ENCODE measurements at regions not wholly inside any gene's neighbourhood (a gene's known extent, or its start where the extent isn't known, plus 50 kb on each side); places are given as distances from the start of the nearest gene placed in this dataset.
A peak's percentile ranks its signal among the peaks of the same experiment; 100 is the strongest.

DNA sequence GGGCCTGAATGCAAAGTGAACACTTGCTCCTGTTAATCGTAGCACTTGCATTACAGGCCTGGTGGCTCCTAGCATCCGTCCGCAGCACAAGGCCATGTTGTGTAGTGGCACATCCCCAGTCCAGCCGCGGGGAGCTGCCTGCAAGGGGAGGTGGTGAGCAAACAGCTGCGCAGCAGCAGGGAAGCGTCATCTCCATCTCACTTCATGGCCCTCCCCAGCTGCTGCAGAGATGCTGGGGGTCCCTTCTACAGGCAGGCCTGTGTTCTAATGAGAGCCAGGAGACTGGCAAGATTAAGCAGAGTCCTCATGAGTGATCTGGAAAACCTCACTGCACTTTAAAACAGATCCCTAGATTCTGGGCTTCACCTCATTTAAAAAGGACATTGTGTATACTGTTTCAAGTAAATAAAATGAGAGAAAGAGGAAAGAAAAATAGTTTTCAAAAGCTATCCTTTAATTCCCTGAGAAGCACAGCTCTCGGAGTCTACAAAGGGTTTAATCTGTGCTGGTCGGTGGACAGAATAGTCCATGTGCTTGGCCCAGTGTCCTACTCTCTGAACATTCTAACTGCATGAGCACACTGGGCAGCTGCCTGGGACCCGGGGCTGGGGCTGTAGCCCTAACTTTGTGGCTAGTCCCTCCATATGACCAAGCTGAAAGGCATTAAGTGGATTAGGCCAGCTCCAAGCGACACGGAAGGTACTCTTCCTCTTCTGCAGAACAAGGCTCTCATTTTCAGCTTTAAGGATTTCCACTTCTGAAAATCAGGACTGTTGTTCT is 125.8 kb downstream of the LY86 start:
- Histone ChIP-seq H3K36me3 (ENCODE audit: control insufficient read depth in 4 of 4, insufficient read depth in 3 of 4, low read depth in 1 of 4, low read length in 3 of 4) (no peaks in the 10 kb centered on the region), H3K4me3 (ENCODE audit: low read depth in 1 of 3, low read length in 3 of 3) (no peak overlapping the region), H3K9ac (ENCODE audit: low read depth in 1 of 2, low read length in 2 of 2) (no peak overlapping the region), H3K4me1 (ENCODE audit: control insufficient read depth in 4 of 4, insufficient read depth in 4 of 4, low read length in 3 of 4) (peaks cover 3 to 14% (median 10%) of the 10 kb centered on the region in 4 donors), H3K27ac (ENCODE audit: low read depth in 1 of 2, low read length in 2 of 2) (no peak overlapping the region), H3K9me3 (ENCODE audit: control insufficient read depth in 4 of 4, low read length in 3 of 4) (no peaks in the 10 kb centered on the region), H3K27me3 (ENCODE audit: control insufficient read depth in 4 of 4, insufficient read depth in 4 of 4, low read length in 3 of 4) (no peaks in the 10 kb centered on the region)
- 86% methylated on average over 12 of the region's 12 CpGs for WGBS
- no peak for TF ChIP-seq SP1 (IDR thresholded peaks at IDR 0.05)
- TF ChIP-seq, protein P1, sequence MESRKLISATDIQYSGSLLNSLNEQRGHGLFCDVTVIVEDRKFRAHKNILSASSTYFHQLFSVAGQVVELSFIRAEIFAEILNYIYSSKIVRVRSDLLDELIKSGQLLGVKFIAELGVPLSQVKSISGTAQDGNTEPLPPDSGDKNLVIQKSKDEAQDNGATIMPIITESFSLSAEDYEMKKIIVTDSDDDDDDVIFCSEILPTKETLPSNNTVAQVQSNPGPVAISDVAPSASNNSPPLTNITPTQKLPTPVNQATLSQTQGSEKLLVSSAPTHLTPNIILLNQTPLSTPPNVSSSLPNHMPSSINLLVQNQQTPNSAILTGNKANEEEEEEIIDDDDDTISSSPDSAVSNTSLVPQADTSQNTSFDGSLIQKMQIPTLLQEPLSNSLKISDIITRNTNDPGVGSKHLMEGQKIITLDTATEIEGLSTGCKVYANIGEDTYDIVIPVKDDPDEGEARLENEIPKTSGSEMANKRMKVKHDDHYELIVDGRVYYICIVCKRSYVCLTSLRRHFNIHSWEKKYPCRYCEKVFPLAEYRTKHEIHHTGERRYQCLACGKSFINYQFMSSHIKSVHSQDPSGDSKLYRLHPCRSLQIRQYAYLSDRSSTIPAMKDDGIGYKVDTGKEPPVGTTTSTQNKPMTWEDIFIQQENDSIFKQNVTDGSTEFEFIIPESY (IDR thresholded peaks at IDR 0.05), result no peak
- DNase-seq (ENCODE audit: low spot score), result no peak

DNA sequence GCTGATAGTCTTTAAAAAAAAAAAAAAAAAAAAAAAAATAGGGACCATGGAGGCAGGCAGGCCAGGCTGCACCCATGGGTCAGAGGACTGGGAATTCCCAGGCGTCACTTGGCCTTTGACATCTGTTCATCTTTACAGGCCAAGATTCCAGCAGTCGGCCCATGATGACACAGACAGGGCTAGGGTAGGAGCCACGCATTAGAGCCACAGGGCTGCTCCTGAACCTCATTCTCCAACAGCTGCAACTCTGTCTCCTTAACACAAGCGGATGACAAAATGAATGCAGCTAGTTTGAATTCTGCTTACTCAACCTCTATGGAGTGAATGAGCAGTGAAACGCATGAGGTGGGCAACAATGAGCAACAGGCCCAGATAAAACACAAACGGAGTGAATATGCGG is 126.4 kb downstream of the LY86 start:
- Histone ChIP-seq H3K4me1 (ENCODE audit: control insufficient read depth in 4 of 4, insufficient read depth in 4 of 4, low read length in 3 of 4) (peaks cover 3 to 14% (median 10%) of the 10 kb centered on the region in 4 donors), H3K9ac (ENCODE audit: low read depth in 1 of 2, low read length in 2 of 2) (no peak overlapping the region), H3K27ac (ENCODE audit: low read depth in 1 of 2, low read length in 2 of 2) (no peak overlapping the region), H3K4me3 (ENCODE audit: low read depth in 1 of 3, low read length in 3 of 3) (no peak overlapping the region), H3K36me3 (ENCODE audit: control insufficient read depth in 4 of 4, insufficient read depth in 3 of 4, low read depth in 1 of 4, low read length in 3 of 4) (no peaks in the 10 kb centered on the region), H3K27me3 (ENCODE audit: control insufficient read depth in 4 of 4, insufficient read depth in 4 of 4, low read length in 3 of 4) (no peaks in the 10 kb centered on the region), H3K9me3 (ENCODE audit: control insufficient read depth in 4 of 4, low read length in 3 of 4) (no peaks in the 10 kb centered on the region)
- DNase-seq (ENCODE audit: low spot score), result no peak
- 81% methylated on average over 7 of the region's 7 CpGs for WGBS
- TF ChIP-seq FOXA1 (IDR thresholded peaks at IDR 0.05) (no peak), NR2F2 (IDR thresholded peaks at IDR 0.05) (peak; percentile 53)

DNA sequence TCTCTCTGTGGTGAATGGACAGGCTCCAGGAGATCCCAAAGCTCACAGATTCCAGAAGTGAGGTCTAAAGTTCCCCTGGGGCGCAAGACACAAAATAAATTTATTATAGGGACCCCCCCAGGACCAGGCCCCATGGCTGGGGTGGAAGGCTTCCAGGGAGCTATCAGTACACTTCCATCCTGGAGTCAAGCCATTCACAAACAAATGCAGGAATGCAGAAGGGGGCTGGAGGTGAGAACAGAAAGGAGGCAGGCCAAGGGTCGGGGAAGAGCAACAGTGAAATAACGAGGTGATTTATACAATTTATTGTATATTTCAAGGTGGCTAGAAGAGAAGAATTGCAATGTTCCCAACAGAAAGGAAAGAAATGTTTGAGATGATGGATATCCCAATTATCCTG is 126.9 kb downstream of the LY86 start:
- TF ChIP-seq RXRA (IDR thresholded peaks at IDR 0.05) (no peak), JUND (IDR thresholded peaks at IDR 0.05) (no peak), NR2F2 (IDR thresholded peaks at IDR 0.05) (no peak), GABPA (IDR thresholded peaks at IDR 0.05 in 1 of 2, conservative IDR thresholded peaks at IDR 0.05 in 1 of 2) (no peak), YY1 (IDR thresholded peaks at IDR 0.05) (no peak), FOXA1 (IDR thresholded peaks at IDR 0.05) (no peak), EGR1 (IDR thresholded peaks at IDR 0.05; ENCODE audit: low read depth in 2 of 2) (no peak), HNF4G (IDR thresholded peaks at IDR 0.05) (no peak), HNF4A (conservative IDR thresholded peaks at IDR 0.05) (no peak), RAD21 (IDR thresholded peaks at IDR 0.05) (no peak), FOXA2 (IDR thresholded peaks at IDR 0.05) (no peak), SP1 (IDR thresholded peaks at IDR 0.05) (no peak), TAF1 (conservative IDR thresholded peaks at IDR 0.05) (no peak)
- TF ChIP-seq, protein P2, sequence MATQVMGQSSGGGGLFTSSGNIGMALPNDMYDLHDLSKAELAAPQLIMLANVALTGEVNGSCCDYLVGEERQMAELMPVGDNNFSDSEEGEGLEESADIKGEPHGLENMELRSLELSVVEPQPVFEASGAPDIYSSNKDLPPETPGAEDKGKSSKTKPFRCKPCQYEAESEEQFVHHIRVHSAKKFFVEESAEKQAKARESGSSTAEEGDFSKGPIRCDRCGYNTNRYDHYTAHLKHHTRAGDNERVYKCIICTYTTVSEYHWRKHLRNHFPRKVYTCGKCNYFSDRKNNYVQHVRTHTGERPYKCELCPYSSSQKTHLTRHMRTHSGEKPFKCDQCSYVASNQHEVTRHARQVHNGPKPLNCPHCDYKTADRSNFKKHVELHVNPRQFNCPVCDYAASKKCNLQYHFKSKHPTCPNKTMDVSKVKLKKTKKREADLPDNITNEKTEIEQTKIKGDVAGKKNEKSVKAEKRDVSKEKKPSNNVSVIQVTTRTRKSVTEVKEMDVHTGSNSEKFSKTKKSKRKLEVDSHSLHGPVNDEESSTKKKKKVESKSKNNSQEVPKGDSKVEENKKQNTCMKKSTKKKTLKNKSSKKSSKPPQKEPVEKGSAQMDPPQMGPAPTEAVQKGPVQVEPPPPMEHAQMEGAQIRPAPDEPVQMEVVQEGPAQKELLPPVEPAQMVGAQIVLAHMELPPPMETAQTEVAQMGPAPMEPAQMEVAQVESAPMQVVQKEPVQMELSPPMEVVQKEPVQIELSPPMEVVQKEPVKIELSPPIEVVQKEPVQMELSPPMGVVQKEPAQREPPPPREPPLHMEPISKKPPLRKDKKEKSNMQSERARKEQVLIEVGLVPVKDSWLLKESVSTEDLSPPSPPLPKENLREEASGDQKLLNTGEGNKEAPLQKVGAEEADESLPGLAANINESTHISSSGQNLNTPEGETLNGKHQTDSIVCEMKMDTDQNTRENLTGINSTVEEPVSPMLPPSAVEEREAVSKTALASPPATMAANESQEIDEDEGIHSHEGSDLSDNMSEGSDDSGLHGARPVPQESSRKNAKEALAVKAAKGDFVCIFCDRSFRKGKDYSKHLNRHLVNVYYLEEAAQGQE (IDR thresholded peaks at IDR 0.05), result no peak
- TF ChIP-seq, protein P1 (IDR thresholded peaks at IDR 0.05), result no peak
- TF ChIP-seq, protein P3, sequence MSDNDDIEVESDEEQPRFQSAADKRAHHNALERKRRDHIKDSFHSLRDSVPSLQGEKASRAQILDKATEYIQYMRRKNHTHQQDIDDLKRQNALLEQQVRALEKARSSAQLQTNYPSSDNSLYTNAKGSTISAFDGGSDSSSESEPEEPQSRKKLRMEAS (IDR thresholded peaks at IDR 0.05), result no peak
- TF ChIP-seq, protein P4, sequence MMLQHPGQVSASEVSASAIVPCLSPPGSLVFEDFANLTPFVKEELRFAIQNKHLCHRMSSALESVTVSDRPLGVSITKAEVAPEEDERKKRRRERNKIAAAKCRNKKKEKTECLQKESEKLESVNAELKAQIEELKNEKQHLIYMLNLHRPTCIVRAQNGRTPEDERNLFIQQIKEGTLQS (IDR thresholded peaks at IDR 0.05), result no peak
- TF ChIP-seq, protein P5, sequence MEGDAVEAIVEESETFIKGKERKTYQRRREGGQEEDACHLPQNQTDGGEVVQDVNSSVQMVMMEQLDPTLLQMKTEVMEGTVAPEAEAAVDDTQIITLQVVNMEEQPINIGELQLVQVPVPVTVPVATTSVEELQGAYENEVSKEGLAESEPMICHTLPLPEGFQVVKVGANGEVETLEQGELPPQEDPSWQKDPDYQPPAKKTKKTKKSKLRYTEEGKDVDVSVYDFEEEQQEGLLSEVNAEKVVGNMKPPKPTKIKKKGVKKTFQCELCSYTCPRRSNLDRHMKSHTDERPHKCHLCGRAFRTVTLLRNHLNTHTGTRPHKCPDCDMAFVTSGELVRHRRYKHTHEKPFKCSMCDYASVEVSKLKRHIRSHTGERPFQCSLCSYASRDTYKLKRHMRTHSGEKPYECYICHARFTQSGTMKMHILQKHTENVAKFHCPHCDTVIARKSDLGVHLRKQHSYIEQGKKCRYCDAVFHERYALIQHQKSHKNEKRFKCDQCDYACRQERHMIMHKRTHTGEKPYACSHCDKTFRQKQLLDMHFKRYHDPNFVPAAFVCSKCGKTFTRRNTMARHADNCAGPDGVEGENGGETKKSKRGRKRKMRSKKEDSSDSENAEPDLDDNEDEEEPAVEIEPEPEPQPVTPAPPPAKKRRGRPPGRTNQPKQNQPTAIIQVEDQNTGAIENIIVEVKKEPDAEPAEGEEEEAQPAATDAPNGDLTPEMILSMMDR (IDR thresholded peaks at IDR 0.05; ENCODE audit: low read depth, low read length, missing input control), result no peak
- Histone ChIP-seq H3K9me3 (ENCODE audit: control insufficient read depth in 4 of 4, low read length in 3 of 4) (no peaks in the 10 kb centered on the region), H3K27ac (ENCODE audit: low read depth in 1 of 2, low read length in 2 of 2) (no peak overlapping the region), H3K27me3 (ENCODE audit: control insufficient read depth in 4 of 4, insufficient read depth in 4 of 4, low read length in 3 of 4) (no peaks in the 10 kb centered on the region), H3K36me3 (ENCODE audit: control insufficient read depth in 4 of 4, insufficient read depth in 3 of 4, low read depth in 1 of 4, low read length in 3 of 4) (no peaks in the 10 kb centered on the region), H3K4me1 (ENCODE audit: control insufficient read depth in 4 of 4, insufficient read depth in 4 of 4, low read length in 3 of 4) (peaks cover 3 to 14% (median 10%) of the 10 kb centered on the region in 4 donors), H3K4me3 (ENCODE audit: low read depth in 1 of 3, low read length in 3 of 3) (no peak overlapping the region), H3K9ac (ENCODE audit: low read depth in 1 of 2, low read length in 2 of 2) (no peak overlapping the region)
- WGBS, result 83% methylated on average over 3 of the region's 3 CpGs
- DNase-seq (ENCODE audit: low spot score), result no peak

All from liver (tissue), 8 donors.